ENCODE measurements at regions not wholly inside any gene's neighbourhood (a gene's known extent, or its start where the extent isn't known, plus 50 kb on each side); places are given as distances from the start of the nearest gene placed in this dataset.
"Not testable (repeated sequence)": the region's sequence is repeated elsewhere in the genome, so short reads cannot be mapped to it uniquely, and the experiment has no call there.

- H3K4me3 ChIP-seq, result no peak overlapping the region
- DNase-seq (ENCODE audit: low read depth, low spot score) (no peak), ATAC-seq (no peak), FAIRE-seq (no peak)
- no peaks in the 10 kb centered on the region for H3K36me3 ChIP-seq (ENCODE audit: control insufficient read depth in 2 of 2, insufficient read depth in 2 of 2, low read length in 1 of 2)
- no peaks in the 10 kb centered on the region for H4K20me1 ChIP-seq (ENCODE audit: control insufficient read depth, insufficient read depth)
- in situ Hi-C loops (cut with MboI) (no loop called here), intact Hi-C loops (cut with micrococcal nuclease; ENCODE audit: unreplicated experiment) (no loop called here)
- no peaks in the 10 kb centered on the region for H3K79me2 ChIP-seq (ENCODE audit: control insufficient read depth, insufficient read depth, low read length)
- no peak overlapping the region for H3K9ac ChIP-seq (ENCODE audit: control insufficient read depth, insufficient read depth, low read length)
- no peak overlapping the region for H3K4me2 ChIP-seq (ENCODE audit: control insufficient read depth, insufficient read depth)
- H2AFZ ChIP-seq (ENCODE audit: control insufficient read depth, low read depth, low read length), result no peak overlapping the region
- no peaks in the 10 kb centered on the region for H3K27me3 ChIP-seq (replicated peaks in 1 of 2; ENCODE audit: control insufficient read depth in 2 of 2, insufficient read depth in 2 of 2, low read length in 1 of 2)
- no peak for TF ChIP-seq HDGF (IDR thresholded peaks at IDR 0.05)
- TF ChIP-seq, protein P1, sequence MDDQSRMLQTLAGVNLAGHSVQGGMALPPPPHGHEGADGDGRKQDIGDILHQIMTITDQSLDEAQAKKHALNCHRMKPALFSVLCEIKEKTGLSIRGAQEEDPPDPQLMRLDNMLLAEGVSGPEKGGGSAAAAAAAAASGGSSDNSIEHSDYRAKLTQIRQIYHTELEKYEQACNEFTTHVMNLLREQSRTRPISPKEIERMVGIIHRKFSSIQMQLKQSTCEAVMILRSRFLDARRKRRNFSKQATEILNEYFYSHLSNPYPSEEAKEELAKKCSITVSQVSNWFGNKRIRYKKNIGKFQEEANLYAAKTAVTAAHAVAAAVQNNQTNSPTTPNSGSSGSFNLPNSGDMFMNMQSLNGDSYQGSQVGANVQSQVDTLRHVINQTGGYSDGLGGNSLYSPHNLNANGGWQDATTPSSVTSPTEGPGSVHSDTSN (IDR thresholded peaks at IDR 0.05; ENCODE audit: insufficient replicate concordance, low read depth, low read length), result no peak
- TF ChIP-seq GABPA (IDR thresholded peaks at IDR 0.05; ENCODE audit: low read depth), result no peak
- no peak for TF ChIP-seq KLF5 (IDR thresholded peaks at IDR 0.05; ENCODE audit: partially characterized antibody)
- TF ChIP-seq, protein P2, sequence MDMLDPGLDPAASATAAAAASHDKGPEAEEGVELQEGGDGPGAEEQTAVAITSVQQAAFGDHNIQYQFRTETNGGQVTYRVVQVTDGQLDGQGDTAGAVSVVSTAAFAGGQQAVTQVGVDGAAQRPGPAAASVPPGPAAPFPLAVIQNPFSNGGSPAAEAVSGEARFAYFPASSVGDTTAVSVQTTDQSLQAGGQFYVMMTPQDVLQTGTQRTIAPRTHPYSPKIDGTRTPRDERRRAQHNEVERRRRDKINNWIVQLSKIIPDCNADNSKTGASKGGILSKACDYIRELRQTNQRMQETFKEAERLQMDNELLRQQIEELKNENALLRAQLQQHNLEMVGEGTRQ (IDR thresholded peaks at IDR 0.05; ENCODE audit: borderline replicate concordance, low read depth, low read length), result no peak
- no peaks in the 10 kb centered on the region for H3K9me3 ChIP-seq (replicated peaks; ENCODE audit: control insufficient read depth, insufficient read depth, low read length)
- ChIA-PET RAD21 (ENCODE audit: unreplicated experiment) (no interaction called here), CTCF (no interaction called here), SMC1A (ENCODE audit: uncharacterized antibody, unreplicated experiment) (no interaction called here), POLR2A (no interaction called here)
- 78% methylated on average over 2 of the region's 2 CpGs for WGBS (ENCODE audit: insufficient coverage, insufficient replicate concordance, low lambda C conversion rate, missing lambda C conversion rate)
- H3K27ac ChIP-seq (ENCODE audit: control insufficient read depth, insufficient read depth), result no peak overlapping the region
- H3K4me1 ChIP-seq (ENCODE audit: control insufficient read depth, insufficient read depth, low read length), result no peaks in the 10 kb centered on the region
- BruUV-seq (replicated peaks), result no TSS peak
Observed at GRCh38 chrX:56468441-56468840, 95.0 kb upstream of the UBQLN2 start.

DNA sequence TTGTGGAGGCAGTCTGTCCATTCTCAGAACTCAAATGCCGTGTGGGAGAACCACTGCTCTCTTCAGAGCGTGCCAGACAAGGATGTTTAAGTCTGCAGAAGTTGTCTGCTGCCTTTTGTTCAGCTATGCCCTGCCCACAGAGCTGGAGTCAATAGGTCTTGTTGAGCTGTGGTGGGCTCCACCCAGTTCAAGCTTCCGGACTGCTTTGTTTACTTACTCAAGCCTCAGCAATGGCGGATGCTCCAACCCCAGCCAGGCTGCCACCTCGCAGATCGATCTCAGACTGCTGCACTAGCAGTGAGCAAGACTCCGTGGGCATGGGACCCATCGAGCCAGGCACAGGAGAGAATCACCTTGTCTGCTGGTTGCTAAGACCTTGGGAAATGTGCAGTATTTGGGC lies 68.5 kb upstream of the UBQLN2 start:
- H3K36me3 ChIP-seq (ENCODE audit: control insufficient read depth in 2 of 2, insufficient read depth in 2 of 2, low read length in 1 of 2); BruUV-seq (replicated peaks); RAD21 ChIA-PET (ENCODE audit: unreplicated experiment); H3K9ac ChIP-seq (ENCODE audit: control insufficient read depth, insufficient read depth, low read length); H3K79me2 ChIP-seq (ENCODE audit: control insufficient read depth, insufficient read depth, low read length); CTCF ChIA-PET; H3K4me3 ChIP-seq; in situ Hi-C loops (cut with MboI); ATAC-seq; H4K20me1 ChIP-seq (ENCODE audit: control insufficient read depth, insufficient read depth); SMC1A ChIA-PET (ENCODE audit: uncharacterized antibody, unreplicated experiment); H3K4me2 ChIP-seq (ENCODE audit: control insufficient read depth, insufficient read depth); H3K27me3 ChIP-seq (replicated peaks in 1 of 2; ENCODE audit: control insufficient read depth in 2 of 2, insufficient read depth in 2 of 2, low read length in 1 of 2); DNase-seq (ENCODE audit: low read depth, low spot score); H3K27ac ChIP-seq (ENCODE audit: control insufficient read depth, insufficient read depth); H3K9me3 ChIP-seq (replicated peaks; ENCODE audit: control insufficient read depth, insufficient read depth, low read length); H3K4me1 ChIP-seq (ENCODE audit: control insufficient read depth, insufficient read depth, low read length); FAIRE-seq; intact Hi-C loops (cut with micrococcal nuclease; ENCODE audit: unreplicated experiment); H2AFZ ChIP-seq (ENCODE audit: control insufficient read depth, low read depth, low read length): not testable (repeated sequence)
- WGBS (ENCODE audit: insufficient coverage, insufficient replicate concordance, low lambda C conversion rate, missing lambda C conversion rate), result 30% methylated on average over 8 of the region's 8 CpGs
- POLR2A ChIA-PET, result interaction anchor here (0.7 kb wide), 1 partner anchor 140 kb away, joined by 4 read pairs; no protein-coding TSS in a partner anchor

Measured in GM12878 (cell line).